ENCODE measurements at regions not wholly inside any gene's neighbourhood (a gene's known extent, or its start where the extent isn't known, plus 50 kb on each side); places are given as distances from the start of the nearest gene placed in this dataset.

DNA sequence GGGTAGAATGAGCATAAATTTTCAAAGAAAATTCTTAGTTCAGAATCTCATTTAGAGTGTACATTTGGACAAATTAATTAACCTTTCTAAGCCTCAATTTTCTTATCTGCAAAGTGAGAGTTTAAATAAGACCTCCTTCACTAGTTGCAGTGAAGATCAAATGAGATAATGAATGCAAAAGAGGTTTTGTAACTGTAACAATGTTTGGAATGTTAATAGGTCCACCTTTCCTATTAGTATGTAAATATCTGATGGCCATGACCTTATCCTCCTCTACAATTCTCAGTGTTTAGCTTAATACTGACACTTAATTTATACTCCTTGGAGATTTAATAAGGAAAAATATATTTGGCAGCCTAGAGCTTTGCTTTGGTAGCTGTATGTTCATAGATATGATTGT is 138.8 kb downstream of the GABRG1 start:
- Mint-ChIP-seq H3K4me1 (ENCODE audit: low read depth) (no peaks in the 10 kb centered on the region), H3K27me3 (ENCODE audit: low read depth) (no peaks in the 10 kb centered on the region), H3K36me3 (ENCODE audit: insufficient read depth) (no peaks in the 10 kb centered on the region), H3K4me3 (no peak overlapping the region), H3K9me3 (peaks cover 9% of the 10 kb centered on the region)
- DNase-seq = no peak
- no peak for ATAC-seq

DNA sequence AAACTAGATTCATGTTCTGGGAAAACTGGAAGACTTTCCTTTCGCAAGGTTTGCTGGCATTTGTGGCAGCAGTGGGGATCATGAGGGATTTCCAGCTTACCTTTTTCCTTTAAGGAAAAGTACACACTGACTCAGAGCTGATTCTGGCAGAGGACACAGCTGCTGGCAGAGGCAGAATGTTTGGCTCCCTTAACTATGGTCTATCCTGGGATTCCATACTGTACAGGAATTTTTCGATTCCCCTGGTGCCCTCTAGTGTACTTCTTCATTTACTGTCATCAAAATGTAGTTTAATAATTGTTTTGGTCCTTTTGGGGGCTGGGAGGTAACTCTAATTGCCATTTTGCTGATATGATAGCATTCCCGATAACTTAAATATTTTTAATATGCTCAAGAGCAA is 152.7 kb downstream of the GABRG1 start:
- no peaks in the 10 kb centered on the region for H3K36me3 Mint-ChIP-seq (ENCODE audit: insufficient read depth)
- ATAC-seq = no peak

DNA sequence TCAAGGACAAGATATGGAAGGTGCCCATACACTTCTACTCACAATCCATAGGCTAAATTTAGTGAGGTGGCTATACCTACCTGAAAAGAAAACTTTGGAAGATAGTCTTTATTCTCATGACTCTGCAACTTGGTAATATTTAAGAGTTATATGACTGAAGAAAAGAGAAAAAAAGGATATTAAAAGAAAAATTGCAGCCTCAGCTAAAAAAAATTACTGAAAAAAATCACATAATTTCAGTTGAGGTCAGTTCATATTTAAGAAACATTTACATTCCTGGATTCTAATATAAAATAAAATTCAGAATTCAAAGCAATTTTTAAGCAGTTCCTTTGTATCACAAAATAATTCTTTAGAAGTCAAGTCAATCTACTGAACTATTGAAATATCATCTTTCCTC is 166.5 kb downstream of the GABRG1 start:
- Mint-ChIP-seq H3K36me3 (ENCODE audit: insufficient read depth) (no peaks in the 10 kb centered on the region), H3K4me1 (ENCODE audit: low read depth) (no peaks in the 10 kb centered on the region), H3K9me3 (peaks cover 3% of the 10 kb centered on the region), H3K4me3 (no peak overlapping the region), H3K27me3 (ENCODE audit: low read depth) (no peaks in the 10 kb centered on the region)
- DNase-seq = no peak
- ATAC-seq = no peak

More for the DNA sequence above, 152.7 kb downstream of the GABRG1 start:
- Mint-ChIP-seq H3K9me3 (peaks cover 26% of the 10 kb centered on the region), H3K4me1 (ENCODE audit: low read depth) (no peaks in the 10 kb centered on the region), H3K4me3 (no peak overlapping the region), H3K27me3 (ENCODE audit: low read depth) (no peaks in the 10 kb centered on the region)
- DNase-seq = no peak

DNA sequence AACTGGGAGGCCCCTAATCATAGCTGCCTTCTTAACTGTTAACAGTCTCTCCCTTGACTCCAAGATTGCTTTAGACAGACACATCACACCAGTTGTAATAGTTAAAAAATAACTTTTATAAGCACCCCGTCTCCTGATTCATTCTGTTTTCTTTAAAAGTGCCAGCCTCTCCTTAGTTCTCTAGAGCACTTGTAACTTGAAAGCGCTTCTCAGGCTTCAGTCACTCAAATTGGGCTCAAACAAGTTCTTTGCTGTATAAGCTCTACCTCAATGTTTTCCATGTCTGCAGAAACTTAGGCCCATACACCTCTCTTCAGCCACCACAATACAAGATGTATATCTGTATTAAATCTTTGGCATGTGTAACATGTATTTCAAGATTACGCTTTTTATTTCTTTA is 169.6 kb downstream of the GABRG1 start:
- DNase-seq = no peak
- no peaks in the 10 kb centered on the region for H3K4me1 Mint-ChIP-seq (ENCODE audit: low read depth)
- no peaks in the 10 kb centered on the region for H3K27me3 Mint-ChIP-seq (ENCODE audit: low read depth)
- ATAC-seq = no peak
- H3K4me3 Mint-ChIP-seq = no peak overlapping the region
- H3K36me3 Mint-ChIP-seq (ENCODE audit: insufficient read depth) = no peaks in the 10 kb centered on the region
- H3K9me3 Mint-ChIP-seq = peaks cover 3% of the 10 kb centered on the region

DNA sequence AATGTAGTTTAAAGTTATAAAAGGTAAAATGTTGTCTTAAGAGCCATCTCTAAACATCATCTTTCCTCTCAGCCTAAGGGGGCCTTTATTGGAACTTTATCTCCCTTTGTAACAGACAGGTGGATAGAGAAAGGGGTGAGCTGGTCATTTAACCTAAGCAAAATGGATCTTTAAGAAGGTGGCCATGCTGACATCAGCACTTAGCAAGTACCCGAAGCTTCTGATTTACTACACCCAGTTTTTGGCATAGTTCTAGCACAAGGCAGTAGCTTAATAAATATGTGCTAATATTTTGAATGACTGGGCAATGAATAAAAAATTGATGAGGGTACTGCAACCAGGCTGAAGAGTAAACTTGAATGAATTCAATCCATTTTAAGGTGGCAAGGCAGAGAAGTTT is 172.7 kb downstream of the GABRG1 start:
- Mint-ChIP-seq H3K9me3 (peaks cover 12% of the 10 kb centered on the region), H3K36me3 (ENCODE audit: insufficient read depth) (no peaks in the 10 kb centered on the region), H3K27me3 (ENCODE audit: low read depth) (no peaks in the 10 kb centered on the region), H3K4me1 (ENCODE audit: low read depth) (no peaks in the 10 kb centered on the region), H3K4me3 (no peak overlapping the region)
- no peak for DNase-seq
- ATAC-seq = no peak

DNA sequence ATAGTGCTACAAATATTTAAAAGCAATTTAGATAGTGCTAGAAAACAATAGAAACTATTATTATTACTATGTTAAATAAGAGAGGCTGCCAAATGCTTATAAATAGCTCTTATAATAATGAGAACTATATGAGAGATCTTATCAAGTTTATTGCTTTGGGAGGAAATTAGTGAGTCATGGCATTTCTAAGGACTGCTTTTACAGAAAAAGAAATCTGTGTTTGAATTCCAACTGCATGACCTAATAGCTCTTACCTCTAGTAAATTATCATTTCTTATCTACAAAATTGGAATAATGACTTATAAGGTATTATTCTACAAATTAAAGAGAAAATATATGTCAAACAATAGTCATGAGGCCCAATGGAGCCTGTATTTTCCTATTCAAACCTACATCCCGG is 177.2 kb downstream of the GABRG1 start:
- no peaks in the 10 kb centered on the region for H3K4me1 Mint-ChIP-seq (ENCODE audit: low read depth)
- H3K27me3 Mint-ChIP-seq (ENCODE audit: low read depth) = no peaks in the 10 kb centered on the region
- no peak overlapping the region for H3K4me3 Mint-ChIP-seq
- H3K36me3 Mint-ChIP-seq (ENCODE audit: insufficient read depth) = no peaks in the 10 kb centered on the region
- ATAC-seq (no peak), DNase-seq (no peak)
- H3K9me3 Mint-ChIP-seq = peaks cover 10% of the 10 kb centered on the region

DNA sequence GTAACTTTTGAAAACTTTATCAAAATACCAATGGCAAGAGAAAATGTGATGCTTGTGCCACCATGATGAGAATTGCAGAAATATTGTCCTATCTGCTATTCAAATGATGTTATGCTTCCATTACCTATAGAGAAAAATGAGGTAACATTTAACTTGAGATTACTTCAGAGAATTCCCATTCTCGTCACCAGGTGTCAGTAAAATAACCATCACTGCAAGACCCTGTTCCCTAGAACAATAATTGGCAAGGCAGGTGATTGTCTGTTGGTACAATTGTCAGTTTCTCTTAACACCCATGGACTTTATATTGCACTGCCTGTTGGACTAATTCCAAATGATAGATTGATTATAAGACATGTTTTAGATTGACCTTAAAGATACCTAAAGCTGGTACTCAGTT is 179.9 kb downstream of the GABRG1 start:
- Mint-ChIP-seq H3K9me3 (peaks cover 16% of the 10 kb centered on the region), H3K4me3 (no peak overlapping the region), H3K36me3 (ENCODE audit: insufficient read depth) (no peaks in the 10 kb centered on the region), H3K4me1 (ENCODE audit: low read depth) (no peaks in the 10 kb centered on the region), H3K27me3 (ENCODE audit: low read depth) (no peaks in the 10 kb centered on the region)
- DNase-seq (no peak), ATAC-seq (no peak)

DNA sequence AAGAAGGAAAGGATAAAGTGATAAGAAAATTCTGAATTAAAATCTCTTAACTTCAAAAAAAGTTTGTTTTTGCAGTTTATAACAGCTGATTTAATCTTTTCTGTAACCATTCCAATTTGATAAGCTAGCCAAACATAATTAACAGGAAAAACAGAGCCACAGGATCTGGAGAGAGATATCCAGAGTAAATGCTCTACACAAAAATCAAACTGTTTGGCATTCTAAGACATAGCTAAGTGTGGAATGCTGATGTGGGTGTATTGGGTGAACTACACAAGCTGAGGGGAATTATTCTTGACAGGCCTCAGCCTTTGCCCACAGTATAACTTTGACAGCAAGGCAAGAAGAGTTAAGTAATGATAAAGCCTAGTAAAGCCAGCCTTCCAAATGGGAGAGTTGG is 184.8 kb downstream of the GABRG1 start:
- no peaks in the 10 kb centered on the region for H3K27me3 Mint-ChIP-seq (ENCODE audit: low read depth)
- H3K4me1 Mint-ChIP-seq (ENCODE audit: low read depth) = no peaks in the 10 kb centered on the region
- no peak overlapping the region for H3K4me3 Mint-ChIP-seq
- peaks cover 6% of the 10 kb centered on the region for H3K9me3 Mint-ChIP-seq
- H3K36me3 Mint-ChIP-seq (ENCODE audit: insufficient read depth) = no peaks in the 10 kb centered on the region
- no peak for ATAC-seq
- no peak for DNase-seq

DNA sequence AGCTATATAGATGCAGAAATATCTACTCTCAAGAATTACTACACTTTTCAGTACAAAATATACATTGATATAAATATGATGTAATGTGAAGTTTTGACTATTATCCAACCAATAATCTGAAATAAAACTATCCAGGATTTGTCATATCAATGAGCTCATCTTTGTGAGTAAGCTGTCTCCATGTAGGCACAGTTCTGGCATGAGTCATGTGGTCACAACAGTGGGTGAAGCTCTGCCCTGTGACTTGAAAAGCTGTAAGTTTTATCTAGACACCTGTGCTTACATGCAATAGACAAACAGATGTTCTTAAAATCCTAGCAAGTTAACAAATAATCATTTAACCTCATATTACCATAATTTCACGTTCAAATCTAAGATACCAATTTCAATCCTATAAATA is 192.7 kb downstream of the GABRG1 start:
- no peaks in the 10 kb centered on the region for H3K36me3 Mint-ChIP-seq (ENCODE audit: insufficient read depth)
- DNase-seq = no peak
- no peak for ATAC-seq

DNA sequence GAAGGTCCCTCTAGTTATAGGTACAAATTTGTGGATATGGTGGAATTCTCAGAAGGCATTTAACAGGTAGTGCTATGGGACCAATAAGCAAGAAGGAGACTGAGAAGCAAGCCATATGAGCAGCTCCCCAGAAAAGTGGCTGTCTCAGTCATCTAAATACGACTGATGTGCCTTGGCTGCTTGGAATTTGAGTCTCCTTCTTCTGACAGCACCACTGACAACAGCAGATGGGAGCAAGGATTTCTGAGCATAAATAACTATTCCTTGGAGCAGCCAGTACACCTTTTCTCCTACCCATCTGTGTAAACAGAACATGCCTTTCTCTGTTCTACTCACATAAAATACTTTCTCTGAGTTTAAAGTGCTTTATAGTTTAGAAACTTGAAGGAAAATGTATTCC is 196.2 kb downstream of the GABRG1 start:
- DNase-seq (no peak), ATAC-seq (no peak)
- Mint-ChIP-seq H3K36me3 (ENCODE audit: insufficient read depth) (no peaks in the 10 kb centered on the region), H3K4me1 (ENCODE audit: low read depth) (no peaks in the 10 kb centered on the region), H3K27me3 (ENCODE audit: low read depth) (no peaks in the 10 kb centered on the region), H3K4me3 (no peak overlapping the region), H3K9me3 (peaks cover 7% of the 10 kb centered on the region)

More for the DNA sequence above, 192.7 kb downstream of the GABRG1 start:
- Mint-ChIP-seq H3K9me3 (peaks cover 4% of the 10 kb centered on the region), H3K4me1 (ENCODE audit: low read depth) (no peaks in the 10 kb centered on the region), H3K27me3 (ENCODE audit: low read depth) (no peaks in the 10 kb centered on the region), H3K4me3 (no peak overlapping the region)

DNA sequence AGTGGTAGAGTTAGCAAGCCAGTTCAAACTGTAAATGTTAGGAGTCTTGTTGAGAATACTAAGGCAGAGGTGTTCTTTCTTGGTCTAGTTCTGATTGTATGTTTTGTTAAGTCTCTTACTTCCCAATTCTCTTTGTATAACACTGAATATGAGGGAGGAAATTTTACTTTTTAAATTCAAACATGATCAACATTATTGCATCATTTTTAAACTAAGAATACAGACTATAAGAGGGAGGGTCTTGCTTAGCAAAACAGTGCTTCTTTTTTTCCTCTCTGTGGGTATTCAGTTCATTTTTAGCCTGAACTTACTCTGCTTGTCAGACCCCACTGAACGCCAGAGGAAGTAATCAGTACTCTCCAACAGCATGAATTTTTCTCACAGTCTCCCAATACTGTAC is 198.0 kb downstream of the GABRG1 start:
- H3K9me3 Mint-ChIP-seq = peaks cover 7% of the 10 kb centered on the region
- H3K27me3 Mint-ChIP-seq (ENCODE audit: low read depth) = no peaks in the 10 kb centered on the region
- ATAC-seq = no peak

DNA sequence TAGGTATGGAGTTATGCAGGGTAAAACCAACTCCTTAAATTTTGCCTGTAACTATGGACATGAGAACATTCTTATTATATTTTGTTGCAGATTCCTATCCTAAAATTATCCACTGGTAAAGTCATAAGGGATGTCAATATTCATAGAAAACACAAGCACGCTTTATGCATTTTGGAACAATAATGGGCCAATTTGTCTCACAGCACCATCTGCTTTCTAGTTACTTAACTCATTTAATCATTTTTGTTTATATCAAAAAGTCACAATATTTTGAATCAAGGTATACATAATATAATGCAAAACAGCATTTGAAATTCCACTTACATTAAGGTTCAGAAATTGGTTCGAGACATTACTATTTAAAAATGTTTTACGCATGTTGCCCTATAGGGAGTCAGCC is 203.0 kb downstream of the GABRG1 start:
- Mint-ChIP-seq H3K4me1 (ENCODE audit: low read depth) (no peaks in the 10 kb centered on the region), H3K27me3 (ENCODE audit: low read depth) (no peaks in the 10 kb centered on the region), H3K36me3 (ENCODE audit: insufficient read depth) (no peaks in the 10 kb centered on the region), H3K9me3 (peaks cover 10% of the 10 kb centered on the region), H3K4me3 (no peak overlapping the region)
- ATAC-seq = no peak
- no peak for DNase-seq

More for the DNA sequence above, 198.0 kb downstream of the GABRG1 start:
- no peaks in the 10 kb centered on the region for H3K36me3 Mint-ChIP-seq (ENCODE audit: insufficient read depth)
- DNase-seq = no peak
- H3K4me3 Mint-ChIP-seq = no peak overlapping the region
- no peaks in the 10 kb centered on the region for H3K4me1 Mint-ChIP-seq (ENCODE audit: low read depth)

DNA sequence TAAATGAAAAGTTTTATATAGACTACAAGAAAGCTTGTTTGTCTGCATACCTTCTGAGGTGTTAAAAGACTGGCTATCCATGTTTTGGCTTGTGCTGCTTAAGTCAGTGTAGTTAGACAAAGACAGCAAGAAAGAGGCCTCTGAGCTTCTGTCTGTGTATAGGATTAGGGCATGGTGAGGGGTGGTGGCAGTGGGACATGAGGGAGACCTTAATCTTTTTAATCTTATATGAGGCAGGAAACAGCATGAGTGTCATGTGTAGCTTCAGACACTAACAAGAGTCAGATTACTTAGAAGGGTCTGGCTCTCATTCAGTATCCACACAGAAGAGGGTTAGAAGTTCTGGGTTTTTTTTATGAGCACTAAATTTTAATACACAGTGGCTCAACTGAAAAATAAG is 213.3 kb downstream of the GABRG1 start:
- no peak for DNase-seq
- Mint-ChIP-seq H3K9me3 (peaks cover 25% of the 10 kb centered on the region), H3K4me3 (no peak overlapping the region), H3K27me3 (ENCODE audit: low read depth) (no peaks in the 10 kb centered on the region), H3K4me1 (ENCODE audit: low read depth) (no peaks in the 10 kb centered on the region), H3K36me3 (ENCODE audit: insufficient read depth) (no peaks in the 10 kb centered on the region)
- ATAC-seq = no peak

DNA sequence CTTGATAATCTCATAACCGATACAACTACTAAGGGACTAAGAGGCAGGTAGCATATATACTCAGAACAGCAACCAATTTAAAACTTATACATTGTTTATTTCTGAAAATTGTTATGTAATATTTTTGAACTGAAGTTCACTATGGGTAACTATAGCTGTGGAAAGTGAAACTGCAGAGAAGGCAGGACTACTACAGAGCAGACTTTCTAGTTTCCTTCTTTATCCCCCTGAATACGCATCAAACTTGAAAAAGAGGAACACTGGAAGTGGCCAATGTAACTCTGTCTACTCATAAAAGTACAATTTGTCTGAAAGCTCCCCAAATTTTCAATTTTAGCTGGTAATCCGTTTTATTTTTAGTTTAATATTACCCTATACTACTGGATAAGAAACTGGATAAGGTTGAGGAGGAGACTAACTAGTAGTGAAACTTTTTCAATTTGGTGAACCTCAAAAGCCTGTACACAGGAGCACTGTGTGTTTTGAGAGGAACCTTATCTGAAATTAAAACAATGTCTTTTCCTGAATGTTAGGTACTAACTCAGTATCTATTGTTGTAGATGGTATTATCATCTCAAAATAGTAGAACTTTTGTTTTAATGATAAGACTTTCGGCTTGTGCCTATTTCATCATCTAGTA is 225.8 kb downstream of the GABRG1 start:
- DNase-seq = no peak
- Mint-ChIP-seq H3K9me3 (peaks cover 8% of the 10 kb centered on the region), H3K27me3 (ENCODE audit: low read depth) (no peaks in the 10 kb centered on the region), H3K36me3 (ENCODE audit: insufficient read depth) (no peaks in the 10 kb centered on the region), H3K4me1 (ENCODE audit: low read depth) (no peaks in the 10 kb centered on the region), H3K4me3 (no peak overlapping the region)
- ATAC-seq = no peak

DNA sequence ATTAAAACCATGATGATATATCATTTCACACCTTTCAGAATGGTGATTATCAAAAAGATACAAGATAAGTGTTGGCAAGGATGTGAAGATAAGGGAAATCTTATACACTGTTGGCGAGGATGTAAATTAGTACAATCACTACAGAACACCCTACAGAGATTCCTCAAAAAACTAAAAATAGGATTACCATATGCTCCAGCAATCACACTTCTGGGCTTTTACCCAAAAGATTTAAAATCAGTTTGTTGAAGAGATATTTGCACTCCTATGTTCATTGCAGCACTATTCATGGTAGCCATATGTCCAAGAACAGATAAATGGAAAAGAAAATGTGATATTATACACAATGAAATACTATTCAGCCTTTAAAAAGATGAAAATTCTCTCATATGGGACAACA is 240.4 kb downstream of the GABRG1 start:
- no peaks in the 10 kb centered on the region for H3K4me1 Mint-ChIP-seq (ENCODE audit: low read depth)
- no peak overlapping the region for H3K4me3 Mint-ChIP-seq
- H3K9me3 Mint-ChIP-seq = peaks cover 30% of the 10 kb centered on the region
- no peaks in the 10 kb centered on the region for H3K27me3 Mint-ChIP-seq (ENCODE audit: low read depth)
- ATAC-seq (no peak), DNase-seq (no peak)
- no peaks in the 10 kb centered on the region for H3K36me3 Mint-ChIP-seq (ENCODE audit: insufficient read depth)

All from activated T-cell treated with anti-CD3 and anti-CD28 coated beads, Interleukin-2, amount 50 U/mL, for 4 hours (primary cell).